Suppressor macrophage treated with lipopolysaccharide for 1 hour (primary cell): ENCODE measurements at regions not wholly inside any gene's neighbourhood (a gene's known extent, or its start where the extent isn't known, plus 50 kb on each side); places are given as distances from the start of the nearest gene placed in this dataset.

ENCODE experiments used
- DNase-seq, 3 donors: peaks; one replicate each; pipeline ENCODE4 v3.0.0-alpha.2; 2020 to 2022

GRCh38 chr21:17976691-17977090 lies 157.5 kb upstream of the C21orf91 start:
- no peak for DNase-seq

GRCh38 chr21:17976139-17976538 lies 157.0 kb upstream of the C21orf91 start:
- DNase-seq = no peak

- DNase-seq = no peak
These were observed 148.2 kb upstream of the C21orf91 start for GRCh38 chr21:17967319-17967718.

- no peak for DNase-seq
These were observed 145.6 kb upstream of the C21orf91 start for GRCh38 chr21:17964716-17965115.

- no peak for DNase-seq
These were observed 145.0 kb upstream of the C21orf91 start for GRCh38 chr21:17964199-17964598.

GRCh38 chr21:17950591-17950990 lies 131.4 kb upstream of the C21orf91 start:
- DNase-seq = no peak

- DNase-seq = no peak
These were observed 130.3 kb upstream of the C21orf91 start for GRCh38 chr21:17949421-17949820.

GRCh38 chr21:17947531-17947930 lies 128.4 kb upstream of the C21orf91 start:
- DNase-seq = no peak

GRCh38 chr21:17931080-17931479 lies 111.9 kb upstream of the C21orf91 start:
- peak in 2 of 3 donors; percentile 6 to 12 for DNase-seq

GRCh38 chr21:17930093-17930492 lies 110.9 kb upstream of the C21orf91 start:
- no peak for DNase-seq

GRCh38 chr21:17929510-17929909 lies 110.4 kb upstream of the C21orf91 start:
- no peak for DNase-seq

- DNase-seq = peak; percentile 7 to 34 (median 8)
These were observed 106.7 kb upstream of the C21orf91 start for GRCh38 chr21:17925899-17926298.

- peak; percentile 72 to 80 (median 73) for DNase-seq
These were observed 105.9 kb upstream of the C21orf91 start for GRCh38 chr21:17925000-17925610.

- DNase-seq = no peak
These were observed 102.7 kb upstream of the C21orf91 start for GRCh38 chr21:17921579-17922530.

GRCh38 chr21:17915976-17916375 lies 96.8 kb upstream of the C21orf91 start:
- DNase-seq = no peak

- no peak for DNase-seq
These were observed 92.5 kb upstream of the C21orf91 start for GRCh38 chr21:17911628-17912027.

GRCh38 chr21:17903929-17904639 lies 84.9 kb upstream of the C21orf91 start:
- DNase-seq = no peak

GRCh38 chr21:17903029-17903806 lies 84.1 kb upstream of the C21orf91 start:
- peak; percentile 56 to 78 (median 76) for DNase-seq

GRCh38 chr21:17901458-17902079 lies 82.4 kb upstream of the C21orf91 start:
- peak; percentile 31 to 65 (median 58) for DNase-seq

GRCh38 chr21:17900990-17901385 lies 81.8 kb upstream of the C21orf91 start:
- DNase-seq = no peak

GRCh38 chr21:17900281-17900989 lies 81.3 kb upstream of the C21orf91 start:
- DNase-seq = no peak
